A549 (cell line): ENCODE measurements at regions not wholly inside any gene's neighbourhood (a gene's known extent, or its start where the extent isn't known, plus 50 kb on each side); places are given as distances from the start of the nearest gene placed in this dataset.

Experiments used
- ATAC-seq, 2 experiments: fragments of 200-7000 bp in 1 of 2; fragments of >200 bp in 1 of 2; cut with Nextera tagmentation in 1 of 2; cut with Tn5 transposase in 1 of 2; 3 replicates each; pipeline versions ENCODE4 v1.8.0 to v1.9.1; 2018 to 2020; ENCODE audit warnings: mild to moderate bottlenecking in 1 of 2, moderate library complexity in 1 of 2
- CTCF ChIA-PET: fragments of 300-600 bp; sonication (Branson Sonifier 250); formaldehyde crosslinking; extraction: SDS; loops from one replicate; lab custom pipeline; 2021; ENCODE audit warnings: antibody characterized with exemption, inconsistent platforms; lab: Yijun Ruan, JAX
- POLR2A ChIA-PET: fragments of 350-600 bp; formaldehyde crosslinking; extraction: SDS; loops from one replicate; lab custom pipeline; 2021; ENCODE audit warnings: antibody characterized with exemption, inconsistent platforms; lab: Yijun Ruan, JAX
- DNase-seq, 2 experiments: peaks; one replicate each; pipeline versions ENCODE4 v3.0.0 to v3.0.0-alpha.2; 2011 to 2016; ENCODE audit warnings: low read depth in 1 of 2, low spot score in 1 of 2
- FAIRE-seq: peaks from 2 replicates; lab custom pipeline; 2011; peaks lifted over from hg19 to GRCh38; lab: Jason Lieb, UNC
- H3K27ac ChIP-seq, 2 experiments: fragments of >200 bp; sonication (Bioruptor Twin); formaldehyde crosslinking; 3 replicates each; pipeline ENCODE4 v1.5.1; 2016 to 2017
- H3K4me1 ChIP-seq: fragments of >200 bp; sonication (Bioruptor Twin); formaldehyde crosslinking; 3 replicates; pipeline ENCODE4 v1.6.1; 2016
- H3K4me2 ChIP-seq: fragments of >200 bp; sonication (Bioruptor Twin); formaldehyde crosslinking; 3 replicates; pipeline ENCODE4 v1.6.1; 2016
- H3K4me3 ChIP-seq: fragments of >200 bp; sonication (Bioruptor Twin); formaldehyde crosslinking; 3 replicates; pipeline ENCODE4 v1.5.1; 2016
- H3K9me3 ChIP-seq: fragments of >200 bp; sonication (Bioruptor Twin); formaldehyde crosslinking; 3 replicates; pipeline ENCODE4 v1.6.1; 2016
- BHLHE40 ChIP-seq: IDR thresholded peaks from 2 replicates; pipeline ENCODE4 v1.6.1; 2012; ENCODE audit warnings: low read depth, low read length, inconsistent platforms
- CHD2 ChIP-seq: fragments of 150-350 bp; IDR thresholded peaks from 2 replicates; pipeline ENCODE4 v1.6.1; 2014; ENCODE audit warnings: low read length; ENCODE audit not compliant: partially characterized antibody
- EHF ChIP-seq: fragments of 250-450 bp; sonication (Bioruptor Pico); IDR thresholded peaks from 2 replicates; pipeline ENCODE4 v1.5.0; 2020; ENCODE audit warnings: mild to moderate bottlenecking
- EHMT2 ChIP-seq: fragments of 200-600 bp; sonication (generic); IDR thresholded peaks from 2 replicates; pipeline ENCODE4 v1.6.1; 2016; ENCODE audit warnings: antibody characterized with exemption, low read depth, mild to moderate bottlenecking, moderate library complexity
- EP300 ChIP-seq, 2 experiments: fragments of >200 bp; sonication (Bioruptor Twin); formaldehyde crosslinking; IDR thresholded peaks; 2 replicates in 1 of 2; 3 replicates in 1 of 2; pipeline ENCODE4 v1.6.1; 2016 to 2017
- ESRRA ChIP-seq: fragments of 150-350 bp; IDR thresholded peaks from 2 replicates; pipeline ENCODE4 v1.6.1; 2014; ENCODE audit warnings: mild to moderate bottlenecking, low read length, borderline replicate concordance
- FOSB ChIP-seq: fragments of 250-450 bp; sonication (Bioruptor Pico); IDR thresholded peaks from 2 replicates; pipeline ENCODE4 v1.5.0; 2020; ENCODE audit warnings: mild to moderate bottlenecking, moderate library complexity
- FOSL2 ChIP-seq, 2 experiments: fragments of 450-650 bp in 1 of 2; fragments of >200 bp in 1 of 2; sonication (Bioruptor Twin) in 1 of 2; formaldehyde crosslinking; IDR thresholded peaks; 2 replicates each; pipeline versions ENCODE4 v1.5.0 to v1.6.1; 2016 to 2020; ENCODE audit warnings: mild to moderate bottlenecking in 1 of 2, moderate library complexity in 1 of 2
- FOXS1 ChIP-seq: fragments of 250-450 bp; sonication (Bioruptor Pico); IDR thresholded peaks from 2 replicates; pipeline ENCODE4 v1.5.0; 2020; ENCODE audit warnings: mild to moderate bottlenecking, moderate library complexity
- GATA3 ChIP-seq: IDR thresholded peaks from 2 replicates; pipeline ENCODE4 v1.6.1; 2012; ENCODE audit warnings: borderline replicate concordance
- HOXB13 ChIP-seq: fragments of 250-450 bp; sonication (Bioruptor Pico); IDR thresholded peaks from 2 replicates; pipeline ENCODE4 v1.5.0; 2020; ENCODE audit warnings: low read depth, mild to moderate bottlenecking, moderate library complexity
- JUNB ChIP-seq: fragments of >200 bp; sonication (Bioruptor Twin); formaldehyde crosslinking; IDR thresholded peaks from 2 replicates; pipeline ENCODE4 v1.6.1; 2016
- NFE2L2 ChIP-seq: fragments of 150-350 bp; conservative IDR thresholded peaks from 2 replicates; pipeline ENCODE4 v1.6.1; 2014; ENCODE audit warnings: low read length
- NR3C1 ChIP-seq: fragments of >200 bp; sonication (Bioruptor Twin); formaldehyde crosslinking; IDR thresholded peaks from 3 replicates; pipeline ENCODE4 v1.6.1; 2017
- PHF8 ChIP-seq: fragments of 200-600 bp; sonication (generic); IDR thresholded peaks from 2 replicates; pipeline ENCODE4 v1.6.1; 2016; ENCODE audit warnings: low read depth, mild to moderate bottlenecking, antibody characterized with exemption, moderate library complexity, borderline replicate concordance
- POLR2AphosphoS2 ChIP-seq: conservative IDR thresholded peaks from 2 replicates; pipeline ENCODE4 v1.6.1; 2012; ENCODE audit warnings: low read length, improper control_type of control experiment, inconsistent platforms
- RAD21 ChIP-seq, 2 experiments: fragments of >200 bp in 1 of 2; sonication (Bioruptor Twin) in 1 of 2; formaldehyde crosslinking in 1 of 2; IDR thresholded peaks in 1 of 2; conservative IDR thresholded peaks in 1 of 2; 2 replicates in 1 of 2; 3 replicates in 1 of 2; pipeline ENCODE4 v1.6.1; 2012 to 2018; ENCODE audit warnings: inconsistent platforms in 1 of 2
- RCOR1 ChIP-seq: fragments of 150-350 bp; IDR thresholded peaks from 2 replicates; pipeline ENCODE4 v1.6.1; 2014; ENCODE audit warnings: antibody characterized with exemption, low read length, low read depth
- RNF2 ChIP-seq: fragments of 200-600 bp; sonication (generic); IDR thresholded peaks from 2 replicates; pipeline ENCODE4 v1.6.1; 2016; ENCODE audit warnings: low read depth, mild to moderate bottlenecking, antibody characterized with exemption, moderate library complexity, borderline replicate concordance
- SMC3 ChIP-seq: fragments of >200 bp; sonication (Bioruptor Twin); formaldehyde crosslinking; IDR thresholded peaks from 3 replicates; pipeline ENCODE4 v1.6.1; 2018; ENCODE audit warnings: inconsistent platforms
- TFCP2L1 ChIP-seq: fragments of 250-450 bp; sonication (Bioruptor Pico); IDR thresholded peaks from 2 replicates; pipeline ENCODE4 v1.5.0; 2021; ENCODE audit warnings: mild to moderate bottlenecking
- ZNF302 ChIP-seq: fragments of 250-450 bp; sonication (Bioruptor Pico); IDR thresholded peaks from 2 replicates; pipeline ENCODE4 v1.9.0; 2021; ENCODE audit warnings: inconsistent platforms, mild to moderate bottlenecking, moderate library complexity
- WGBS: methylation state at CpG from one replicate; pipeline ENCODE4 v1.1.6; 2017; ENCODE audit errors: missing lambda C conversion rate; 5-methylcytosine and 5-hydroxymethylcytosine counted together
- TF ChIP-seq, protein P1 (sequence below): fragments of 450-650 bp; IDR thresholded peaks from 2 replicates; pipeline ENCODE4 v1.6.1; 2014; ENCODE audit warnings: antibody characterized with exemption
- TF ChIP-seq, protein P2 (sequence below): fragments of 150-350 bp; IDR thresholded peaks from 2 replicates; pipeline ENCODE4 v1.6.1; 2014; ENCODE audit warnings: low read depth, mild to moderate bottlenecking, low read length
- TF ChIP-seq, protein P3 (sequence below): fragments of 250-450 bp; sonication (Bioruptor Pico); IDR thresholded peaks from 2 replicates; pipeline ENCODE4 v1.5.0; 2020; ENCODE audit warnings: low read depth, mild to moderate bottlenecking, moderate library complexity
- TF ChIP-seq, protein P4 (sequence below): IDR thresholded peaks from 2 replicates; pipeline ENCODE4 v1.6.1; 2012; ENCODE audit warnings: low read depth, borderline replicate concordance
- TF ChIP-seq, protein P5 (sequence below): fragments of >200 bp; sonication (Bioruptor Twin); formaldehyde crosslinking; IDR thresholded peaks from 2 replicates; pipeline ENCODE4 v1.6.1; 2016
- TF ChIP-seq, protein P6 (sequence below): IDR thresholded peaks from 2 replicates; pipeline ENCODE4 v1.6.1; 2012
- TF ChIP-seq, protein P7 (sequence below): fragments of >200 bp; sonication (Bioruptor Twin); formaldehyde crosslinking; IDR thresholded peaks from 3 replicates; pipeline ENCODE4 v1.5.1; 2016

DNA sequence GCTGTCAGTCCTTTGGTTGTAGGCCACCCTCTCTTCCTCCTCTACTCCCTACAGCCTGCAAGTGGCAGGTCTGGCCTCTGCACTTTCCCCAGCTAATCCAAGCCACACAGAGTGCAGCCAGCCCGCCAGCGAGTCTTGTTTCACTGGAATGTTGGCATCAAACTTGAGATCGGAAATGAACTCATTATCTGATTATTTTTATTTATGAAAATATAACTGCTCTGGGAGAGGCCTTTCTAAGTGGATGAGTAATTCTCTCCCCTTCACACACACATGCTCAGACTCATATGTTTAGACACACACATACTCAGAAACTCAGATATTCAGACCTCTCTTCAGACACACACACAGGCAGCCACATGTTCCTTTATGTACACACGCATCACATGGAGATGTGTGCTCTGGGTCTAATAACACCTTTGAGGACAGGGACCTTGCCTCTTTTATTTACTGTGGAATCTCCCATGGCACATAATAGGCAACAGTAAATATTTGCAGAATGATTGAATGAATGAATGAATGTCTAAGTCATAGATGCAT, 151.3 kb downstream of the ZFP36L2 start:
- H3K9me3 ChIP-seq = no peaks in the 10 kb centered on the region

More for the DNA sequence above, 151.3 kb downstream of the ZFP36L2 start:
- peak overlapping the region; percentile 85 to 86 for H3K27ac ChIP-seq
- ATAC-seq (peak; percentile 79 to 83), FAIRE-seq (no peak)
- peaks cover 42% of the 10 kb centered on the region for H3K4me1 ChIP-seq
- CTCF ChIA-PET = interaction anchor here (0.6 to 2.5 kb wide), 5 partner anchors 38 to 149 kb away, joined by 3 to 9 read pairs (median 3); no protein-coding TSS in a partner anchor
- POLR2A ChIA-PET = no interaction called here
- 11% methylated on average over 4 of the region's 4 CpGs for WGBS
- TF ChIP-seq CHD2 (no peak), FOSB (no peak), ESRRA (no peak), RCOR1 (no peak), RAD21 (conservative IDR thresholded peaks at IDR 0.05 in 1 of 2, IDR thresholded peaks at IDR 0.05 in 1 of 2) (peak; percentile 30 to 47; a peak in 4 of 5 replicates), FOSL2 (IDR thresholded peaks at IDR 0.05) (no peak; the same call in 1 of the 2 replicates), FOSL2 (CRISPR knock-in tag; IDR thresholded peaks at IDR 0.05) (peak; percentile 71), GATA3 (peak; percentile 69; the same call in 1 of the 2 replicates), POLR2AphosphoS2 (no peak), PHF8 (no peak), ZNF302 (CRISPR knock-in tag) (no peak), JUNB (peak; percentile 80), EHF (CRISPR knock-in tag) (no peak), TFCP2L1 (no peak), EP300 (IDR thresholded peaks at IDR 0.05) (peak; percentile 45 to 66; a peak in 3 of 5 replicates), NR3C1 (no peak), NFE2L2 (no peak), EHMT2 (no peak), BHLHE40 (no peak), RNF2 (no peak), SMC3 (peak; percentile 39; the same call in 2 of the 3 replicates), HOXB13 (no peak), FOXS1 (CRISPR knock-in tag) (no peak)
- TF ChIP-seq, protein P1, sequence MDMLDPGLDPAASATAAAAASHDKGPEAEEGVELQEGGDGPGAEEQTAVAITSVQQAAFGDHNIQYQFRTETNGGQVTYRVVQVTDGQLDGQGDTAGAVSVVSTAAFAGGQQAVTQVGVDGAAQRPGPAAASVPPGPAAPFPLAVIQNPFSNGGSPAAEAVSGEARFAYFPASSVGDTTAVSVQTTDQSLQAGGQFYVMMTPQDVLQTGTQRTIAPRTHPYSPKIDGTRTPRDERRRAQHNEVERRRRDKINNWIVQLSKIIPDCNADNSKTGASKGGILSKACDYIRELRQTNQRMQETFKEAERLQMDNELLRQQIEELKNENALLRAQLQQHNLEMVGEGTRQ = peak; percentile 59; the same call in 1 of the 2 replicates
- TF ChIP-seq, protein P2, sequence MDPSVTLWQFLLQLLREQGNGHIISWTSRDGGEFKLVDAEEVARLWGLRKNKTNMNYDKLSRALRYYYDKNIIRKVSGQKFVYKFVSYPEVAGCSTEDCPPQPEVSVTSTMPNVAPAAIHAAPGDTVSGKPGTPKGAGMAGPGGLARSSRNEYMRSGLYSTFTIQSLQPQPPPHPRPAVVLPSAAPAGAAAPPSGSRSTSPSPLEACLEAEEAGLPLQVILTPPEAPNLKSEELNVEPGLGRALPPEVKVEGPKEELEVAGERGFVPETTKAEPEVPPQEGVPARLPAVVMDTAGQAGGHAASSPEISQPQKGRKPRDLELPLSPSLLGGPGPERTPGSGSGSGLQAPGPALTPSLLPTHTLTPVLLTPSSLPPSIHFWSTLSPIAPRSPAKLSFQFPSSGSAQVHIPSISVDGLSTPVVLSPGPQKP = no peak
- TF ChIP-seq, protein P3, sequence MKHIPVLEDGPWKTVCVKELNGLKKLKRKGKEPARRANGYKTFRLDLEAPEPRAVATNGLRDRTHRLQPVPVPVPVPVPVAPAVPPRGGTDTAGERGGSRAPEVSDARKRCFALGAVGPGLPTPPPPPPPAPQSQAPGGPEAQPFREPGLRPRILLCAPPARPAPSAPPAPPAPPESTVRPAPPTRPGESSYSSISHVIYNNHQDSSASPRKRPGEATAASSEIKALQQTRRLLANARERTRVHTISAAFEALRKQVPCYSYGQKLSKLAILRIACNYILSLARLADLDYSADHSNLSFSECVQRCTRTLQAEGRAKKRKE (CRISPR knock-in tag) = peak; percentile 46; the same call in 1 of the 2 replicates
- TF ChIP-seq, protein P4, sequence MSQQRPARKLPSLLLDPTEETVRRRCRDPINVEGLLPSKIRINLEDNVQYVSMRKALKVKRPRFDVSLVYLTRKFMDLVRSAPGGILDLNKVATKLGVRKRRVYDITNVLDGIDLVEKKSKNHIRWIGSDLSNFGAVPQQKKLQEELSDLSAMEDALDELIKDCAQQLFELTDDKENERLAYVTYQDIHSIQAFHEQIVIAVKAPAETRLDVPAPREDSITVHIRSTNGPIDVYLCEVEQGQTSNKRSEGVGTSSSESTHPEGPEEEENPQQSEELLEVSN = peak; percentile 64; the same call in 1 of the 2 replicates
- TF ChIP-seq, protein P5, sequence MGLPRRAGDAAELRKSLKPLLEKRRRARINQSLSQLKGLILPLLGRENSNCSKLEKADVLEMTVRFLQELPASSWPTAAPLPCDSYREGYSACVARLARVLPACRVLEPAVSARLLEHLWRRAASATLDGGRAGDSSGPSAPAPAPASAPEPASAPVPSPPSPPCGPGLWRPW = no peak
- TF ChIP-seq, protein P6, sequence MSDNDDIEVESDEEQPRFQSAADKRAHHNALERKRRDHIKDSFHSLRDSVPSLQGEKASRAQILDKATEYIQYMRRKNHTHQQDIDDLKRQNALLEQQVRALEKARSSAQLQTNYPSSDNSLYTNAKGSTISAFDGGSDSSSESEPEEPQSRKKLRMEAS = peak; percentile 83
- TF ChIP-seq, protein P7, sequence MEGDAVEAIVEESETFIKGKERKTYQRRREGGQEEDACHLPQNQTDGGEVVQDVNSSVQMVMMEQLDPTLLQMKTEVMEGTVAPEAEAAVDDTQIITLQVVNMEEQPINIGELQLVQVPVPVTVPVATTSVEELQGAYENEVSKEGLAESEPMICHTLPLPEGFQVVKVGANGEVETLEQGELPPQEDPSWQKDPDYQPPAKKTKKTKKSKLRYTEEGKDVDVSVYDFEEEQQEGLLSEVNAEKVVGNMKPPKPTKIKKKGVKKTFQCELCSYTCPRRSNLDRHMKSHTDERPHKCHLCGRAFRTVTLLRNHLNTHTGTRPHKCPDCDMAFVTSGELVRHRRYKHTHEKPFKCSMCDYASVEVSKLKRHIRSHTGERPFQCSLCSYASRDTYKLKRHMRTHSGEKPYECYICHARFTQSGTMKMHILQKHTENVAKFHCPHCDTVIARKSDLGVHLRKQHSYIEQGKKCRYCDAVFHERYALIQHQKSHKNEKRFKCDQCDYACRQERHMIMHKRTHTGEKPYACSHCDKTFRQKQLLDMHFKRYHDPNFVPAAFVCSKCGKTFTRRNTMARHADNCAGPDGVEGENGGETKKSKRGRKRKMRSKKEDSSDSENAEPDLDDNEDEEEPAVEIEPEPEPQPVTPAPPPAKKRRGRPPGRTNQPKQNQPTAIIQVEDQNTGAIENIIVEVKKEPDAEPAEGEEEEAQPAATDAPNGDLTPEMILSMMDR = no peak
- TF ChIP-seq, all 56 proteins: peak for 10
- H3K4me3 ChIP-seq = no peak overlapping the region
- H3K4me2 ChIP-seq = peak overlapping the region; percentile 36
- peak in 1 of 2 experiments; percentile 79 for DNase-seq
